Osteocyte (in vitro differentiated cells): ENCODE measurements at regions not wholly inside any gene's neighbourhood (a gene's known extent, or its start where the extent isn't known, plus 50 kb on each side); places are given as distances from the start of the nearest gene placed in this dataset.

Source experiments
- DNase-seq: peaks from one replicate; pipeline ENCODE4 v3.0.0; 2021; ENCODE audit warnings: mixed read lengths; ENCODE audit not compliant: unreplicated experiment; ENCODE audit errors: extremely low spot score
- H3K27ac Mint-ChIP-seq: one replicate; pipeline ENCODE4 v1.8.0; 2021; ENCODE audit warnings: mild to moderate bottlenecking, mixed read lengths; ENCODE audit not compliant: unreplicated experiment
- H3K27me3 Mint-ChIP-seq: one replicate; pipeline ENCODE4 v1.8.0; 2021; ENCODE audit warnings: mixed read lengths; ENCODE audit not compliant: unreplicated experiment
- H3K36me3 Mint-ChIP-seq: one replicate; pipeline ENCODE4 v1.8.0; 2021; ENCODE audit warnings: mixed read lengths; ENCODE audit not compliant: unreplicated experiment
- H3K4me1 Mint-ChIP-seq: one replicate; pipeline ENCODE4 v1.8.0; 2021; ENCODE audit warnings: mixed read lengths; ENCODE audit not compliant: unreplicated experiment
- H3K4me3 Mint-ChIP-seq: one replicate; pipeline ENCODE4 v1.8.0; 2021; ENCODE audit warnings: mild to moderate bottlenecking, moderate library complexity, mixed read lengths; ENCODE audit not compliant: unreplicated experiment
- H3K9me3 Mint-ChIP-seq: one replicate; pipeline ENCODE4 v1.8.0; 2021; ENCODE audit warnings: mixed read lengths; ENCODE audit not compliant: unreplicated experiment
- TF ChIP-seq, protein P1 (sequence below): fragments of 200-600 bp; sonication (generic); IDR thresholded peaks from 2 replicates; pipeline ENCODE4 v1.5.0; 2021; ENCODE audit warnings: antibody characterized with exemption, mild to moderate bottlenecking, moderate library complexity

- Mint-ChIP-seq H3K4me1 (peaks cover 7% of the 10 kb centered on the region), H3K36me3 (no peaks in the 10 kb centered on the region), H3K9me3 (no peaks in the 10 kb centered on the region), H3K27me3 (peaks cover 12% of the 10 kb centered on the region), H3K4me3 (no peak overlapping the region), H3K27ac (no peak overlapping the region)
- DNase-seq = no peak
- TF ChIP-seq, protein P1, sequence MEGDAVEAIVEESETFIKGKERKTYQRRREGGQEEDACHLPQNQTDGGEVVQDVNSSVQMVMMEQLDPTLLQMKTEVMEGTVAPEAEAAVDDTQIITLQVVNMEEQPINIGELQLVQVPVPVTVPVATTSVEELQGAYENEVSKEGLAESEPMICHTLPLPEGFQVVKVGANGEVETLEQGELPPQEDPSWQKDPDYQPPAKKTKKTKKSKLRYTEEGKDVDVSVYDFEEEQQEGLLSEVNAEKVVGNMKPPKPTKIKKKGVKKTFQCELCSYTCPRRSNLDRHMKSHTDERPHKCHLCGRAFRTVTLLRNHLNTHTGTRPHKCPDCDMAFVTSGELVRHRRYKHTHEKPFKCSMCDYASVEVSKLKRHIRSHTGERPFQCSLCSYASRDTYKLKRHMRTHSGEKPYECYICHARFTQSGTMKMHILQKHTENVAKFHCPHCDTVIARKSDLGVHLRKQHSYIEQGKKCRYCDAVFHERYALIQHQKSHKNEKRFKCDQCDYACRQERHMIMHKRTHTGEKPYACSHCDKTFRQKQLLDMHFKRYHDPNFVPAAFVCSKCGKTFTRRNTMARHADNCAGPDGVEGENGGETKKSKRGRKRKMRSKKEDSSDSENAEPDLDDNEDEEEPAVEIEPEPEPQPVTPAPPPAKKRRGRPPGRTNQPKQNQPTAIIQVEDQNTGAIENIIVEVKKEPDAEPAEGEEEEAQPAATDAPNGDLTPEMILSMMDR = no peak
Observed at GRCh38 chr3:117278424-117279190, 569.0 kb downstream of the TUSC7 start.

DNA sequence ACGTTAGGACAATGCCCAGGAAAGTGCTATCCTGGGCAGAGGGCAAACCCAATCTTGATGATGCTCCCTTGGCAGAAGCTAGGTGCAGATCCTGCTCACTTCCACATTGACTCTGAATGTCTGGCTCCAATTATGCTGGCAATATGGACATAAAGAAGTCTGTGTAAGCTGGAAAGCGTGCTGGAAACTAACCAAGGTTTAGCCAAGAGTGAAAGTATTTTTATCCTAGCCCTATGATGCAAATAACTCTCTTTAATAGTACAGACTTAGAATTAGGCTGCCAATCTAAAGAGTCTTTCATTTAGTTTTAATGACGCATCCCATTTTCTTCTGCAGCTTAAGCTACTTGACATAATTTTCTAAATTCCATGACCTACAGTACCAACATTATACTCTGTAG, 571.8 kb downstream of the TUSC7 start:
- TF ChIP-seq, protein P1 = no peak
- Mint-ChIP-seq H3K36me3 (no peaks in the 10 kb centered on the region), H3K27ac (no peak overlapping the region), H3K27me3 (peaks cover 11% of the 10 kb centered on the region), H3K9me3 (no peaks in the 10 kb centered on the region), H3K4me3 (no peak overlapping the region), H3K4me1 (peaks cover 7% of the 10 kb centered on the region)
- DNase-seq = no peak

DNA sequence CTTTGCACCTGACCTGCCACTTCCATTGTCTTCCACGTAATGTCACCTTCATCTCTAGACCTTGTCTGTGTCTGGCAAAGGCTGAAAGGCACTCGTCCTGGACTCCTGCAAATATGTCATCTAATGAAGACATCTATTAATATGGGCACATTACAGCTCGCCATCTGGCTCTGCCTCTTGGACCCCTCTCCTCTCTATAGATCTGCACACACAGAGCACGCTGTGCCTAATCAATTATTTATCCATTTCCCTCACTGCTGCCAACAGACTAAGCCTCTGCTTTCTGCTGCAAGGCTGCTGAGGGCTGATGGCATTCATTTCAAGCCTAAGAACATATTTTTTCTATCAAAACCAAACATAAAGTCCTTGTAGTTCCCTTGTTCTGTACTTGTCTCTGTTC, 573.0 kb downstream of the TUSC7 start:
- no peaks in the 10 kb centered on the region for H3K36me3 Mint-ChIP-seq
- no peak overlapping the region for H3K4me3 Mint-ChIP-seq
- H3K9me3 Mint-ChIP-seq = no peaks in the 10 kb centered on the region
- no peak for DNase-seq
- peaks cover 7% of the 10 kb centered on the region for H3K4me1 Mint-ChIP-seq
- no peak overlapping the region for H3K27ac Mint-ChIP-seq
- H3K27me3 Mint-ChIP-seq = peaks cover 11% of the 10 kb centered on the region
- TF ChIP-seq, protein P1 = no peak

- no peaks in the 10 kb centered on the region for H3K36me3 Mint-ChIP-seq
- no peak overlapping the region for H3K27ac Mint-ChIP-seq
- H3K4me3 Mint-ChIP-seq = no peak overlapping the region
- no peaks in the 10 kb centered on the region for H3K9me3 Mint-ChIP-seq
- peaks cover 8% of the 10 kb centered on the region for H3K27me3 Mint-ChIP-seq
- H3K4me1 Mint-ChIP-seq = peaks cover 10% of the 10 kb centered on the region
- DNase-seq = no peak
- TF ChIP-seq, protein P1 = no peak
Observed at GRCh38 chr3:117285737-117286136, 576.2 kb downstream of the TUSC7 start.

- Mint-ChIP-seq H3K36me3 (no peaks in the 10 kb centered on the region), H3K9me3 (no peaks in the 10 kb centered on the region), H3K4me1 (peaks cover 10% of the 10 kb centered on the region), H3K4me3 (no peak overlapping the region), H3K27ac (no peak overlapping the region), H3K27me3 (peaks cover 10% of the 10 kb centered on the region)
- TF ChIP-seq, protein P1 = no peak
- DNase-seq = no peak
Observed at GRCh38 chr3:117286488-117286887, 576.9 kb downstream of the TUSC7 start.
